PC-3 (cell line): ENCODE measurements at regions not wholly inside any gene's neighbourhood (a gene's known extent, or its start where the extent isn't known, plus 50 kb on each side); places are given as distances from the start of the nearest gene placed in this dataset.

Source experiments
- ATAC-seq: fragments of 200-7000 bp; cut with Tn5 transposase; 2 replicates; pipeline ENCODE4 v1.9.1; 2020; ENCODE audit warnings: mild to moderate bottlenecking, moderate library complexity
- BruUV-seq: library from RNA; stranded (reverse); fragments of 400-500 nt; replicated peaks from 2 replicates; lab custom pipeline; 2021; lab: Mats Ljungman, UMichigan
- CTCF ChIA-PET: fragments of 300-600 bp; sonication (Branson Sonifier 250); formaldehyde crosslinking; loops from one replicate; lab custom pipeline; 2022; ENCODE audit warnings: antibody characterized with exemption; lab: Charles Lee
- POLR2A ChIA-PET: fragments of 300-600 bp; sonication (Branson Sonifier 250); formaldehyde crosslinking; loops from one replicate; lab custom pipeline; 2022; ENCODE audit warnings: antibody characterized with exemption; ENCODE audit not compliant: unreplicated experiment; lab: Charles Lee
- DNase-seq: peaks from one replicate; pipeline ENCODE4 v3.0.0-alpha.2; 2015
- H2AFZ ChIP-seq: fragments of 300-600 bp; sonication (generic); 2 replicates; pipeline ENCODE4 v1.6.0; 2016; ENCODE audit warnings: antibody characterized with exemption, low read length
- H3F3A ChIP-seq: fragments of 300-600 bp; sonication (generic); one replicate; pipeline ENCODE4 v1.6.0; 2017; ENCODE audit warnings: antibody characterized with exemption, low read length, control low read depth, mild to moderate bottlenecking; ENCODE audit not compliant: unreplicated experiment
- H3K27ac ChIP-seq: fragments of 300-600 bp; sonication (generic); 2 replicates; pipeline ENCODE4 v1.5.1; 2016; ENCODE audit warnings: mild to moderate bottlenecking, low read length
- H3K27me3 ChIP-seq: fragments of 300-600 bp; sonication (generic); 2 replicates; pipeline ENCODE4 v1.6.1; 2016; ENCODE audit warnings: low read length, mixed read lengths
- H3K36me3 ChIP-seq: fragments of 300-600 bp; sonication (generic); 2 replicates; pipeline ENCODE4 v1.6.1; 2016; ENCODE audit warnings: low read depth, mixed run types, low read length, mixed read lengths
- H3K4me1 ChIP-seq: fragments of 300-600 bp; sonication (generic); 2 replicates; pipeline ENCODE4 v1.5.1; 2016; ENCODE audit warnings: low read length; ENCODE audit not compliant: insufficient read depth
- H3K4me2 ChIP-seq: fragments of 300-600 bp; sonication (generic); 2 replicates; pipeline ENCODE4 v1.6.0; 2016; ENCODE audit warnings: low read length
- H3K4me3 ChIP-seq: fragments of 300-600 bp; sonication (generic); 2 replicates; pipeline ENCODE4 v1.5.1; 2016; ENCODE audit warnings: mild to moderate bottlenecking, low read length, mixed read lengths
- H3K79me2 ChIP-seq: fragments of 300-600 bp; sonication (generic); 2 replicates; pipeline ENCODE4 v1.6.1; 2017; ENCODE audit warnings: low read length, mixed read lengths
- H3K9ac ChIP-seq: fragments of 300-600 bp; sonication (generic); 2 replicates; pipeline ENCODE4 v1.6.0; 2016; ENCODE audit warnings: mild to moderate bottlenecking, low read length
- H3K9me2 ChIP-seq: fragments of 300-600 bp; sonication (generic); replicated peaks from 2 replicates; pipeline ENCODE4 v1.6.1; 2016; ENCODE audit warnings: mixed run types, low read length, mixed read lengths
- H3K9me3 ChIP-seq: fragments of 300-600 bp; sonication (generic); 2 replicates; pipeline ENCODE4 v1.6.1; 2016; ENCODE audit warnings: low read length, mixed read lengths
- H4K20me1 ChIP-seq: fragments of 300-600 bp; sonication (generic); 2 replicates; pipeline ENCODE4 v1.6.1; 2016; ENCODE audit warnings: low read length, mixed read lengths
- EZH2 ChIP-seq: fragments of 300-600 bp; sonication (generic); IDR thresholded peaks from one replicate; pipeline ENCODE4 v1.6.1; 2017; ENCODE audit warnings: antibody characterized with exemption, mild to moderate bottlenecking, low read length; ENCODE audit not compliant: unreplicated experiment
- EZH2phosphoT487 ChIP-seq: fragments of 300-600 bp; sonication (generic); IDR thresholded peaks from 2 replicates; pipeline ENCODE4 v1.6.1; 2018; ENCODE audit warnings: mild to moderate bottlenecking, antibody characterized with exemption, low read length, borderline replicate concordance
- intact Hi-C: fragments of 100-400 bp; cut with micrococcal nuclease; formaldehyde crosslinking; loops from 2 replicates; pipeline ENCODE4 v1.9.0; 2023
- TF ChIP-seq, protein P1 (sequence below): fragments of 300-600 bp; sonication (generic); conservative IDR thresholded peaks from 2 replicates; pipeline ENCODE4 v1.5.1; 2017; ENCODE audit warnings: antibody characterized with exemption, low read depth, mild to moderate bottlenecking, low read length

- no TSS peak for BruUV-seq
- H3K9me3 ChIP-seq: no peaks in the 10 kb centered on the region
- no peak overlapping the region for H3K9ac ChIP-seq
Measured at GRCh38 chrX:35675151-35675550, 123.0 kb upstream of the MAGEB16 start.

DNA sequence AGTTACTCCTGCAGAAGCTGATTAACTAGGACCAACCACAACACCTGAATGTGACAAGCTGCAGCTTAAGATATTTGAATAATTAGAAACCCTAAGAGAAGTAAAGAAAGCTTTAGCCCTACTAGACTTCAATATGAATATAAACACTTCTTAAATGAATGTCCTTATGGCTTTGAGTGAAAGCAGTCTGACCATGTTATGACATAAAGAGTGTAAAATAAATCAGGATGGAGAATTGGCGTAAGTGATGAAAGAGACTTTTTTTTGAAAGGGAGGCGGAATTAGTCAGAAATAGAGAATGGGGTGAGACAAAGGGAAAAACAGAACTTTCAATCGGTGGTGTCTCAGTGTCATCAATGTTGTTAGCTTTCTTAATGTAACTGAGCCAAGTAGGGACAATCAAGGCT is 117.2 kb upstream of the MAGEB16 start:
- CTCF ChIA-PET: no interaction called here
- no peak overlapping the region for H3K27ac ChIP-seq
- TF ChIP-seq EZH2 (no peak), EZH2phosphoT487 (no peak)
- TF ChIP-seq, protein P1, sequence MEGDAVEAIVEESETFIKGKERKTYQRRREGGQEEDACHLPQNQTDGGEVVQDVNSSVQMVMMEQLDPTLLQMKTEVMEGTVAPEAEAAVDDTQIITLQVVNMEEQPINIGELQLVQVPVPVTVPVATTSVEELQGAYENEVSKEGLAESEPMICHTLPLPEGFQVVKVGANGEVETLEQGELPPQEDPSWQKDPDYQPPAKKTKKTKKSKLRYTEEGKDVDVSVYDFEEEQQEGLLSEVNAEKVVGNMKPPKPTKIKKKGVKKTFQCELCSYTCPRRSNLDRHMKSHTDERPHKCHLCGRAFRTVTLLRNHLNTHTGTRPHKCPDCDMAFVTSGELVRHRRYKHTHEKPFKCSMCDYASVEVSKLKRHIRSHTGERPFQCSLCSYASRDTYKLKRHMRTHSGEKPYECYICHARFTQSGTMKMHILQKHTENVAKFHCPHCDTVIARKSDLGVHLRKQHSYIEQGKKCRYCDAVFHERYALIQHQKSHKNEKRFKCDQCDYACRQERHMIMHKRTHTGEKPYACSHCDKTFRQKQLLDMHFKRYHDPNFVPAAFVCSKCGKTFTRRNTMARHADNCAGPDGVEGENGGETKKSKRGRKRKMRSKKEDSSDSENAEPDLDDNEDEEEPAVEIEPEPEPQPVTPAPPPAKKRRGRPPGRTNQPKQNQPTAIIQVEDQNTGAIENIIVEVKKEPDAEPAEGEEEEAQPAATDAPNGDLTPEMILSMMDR: no peak

More at GRCh38 chrX:35675151-35675550, 123.0 kb upstream of the MAGEB16 start:
- H3K9me2 ChIP-seq: no peaks in the 10 kb centered on the region
- POLR2A ChIA-PET: no interaction called here
- no peaks in the 10 kb centered on the region for H3K4me1 ChIP-seq
- H3F3A ChIP-seq: no peaks in the 10 kb centered on the region
- H3K27me3 ChIP-seq: no peaks in the 10 kb centered on the region
- no peak overlapping the region for H3K4me3 ChIP-seq
- CTCF ChIA-PET: no interaction called here
- ATAC-seq (no peak), DNase-seq (no peak)
- no peaks in the 10 kb centered on the region for H4K20me1 ChIP-seq
- intact Hi-C loops: no loop called here
- no peaks in the 10 kb centered on the region for H3K36me3 ChIP-seq
- H2AFZ ChIP-seq: no peak overlapping the region
- no peak overlapping the region for H3K27ac ChIP-seq
- H3K4me2 ChIP-seq: no peak overlapping the region
- TF ChIP-seq EZH2 (no peak), EZH2phosphoT487 (no peak)
- TF ChIP-seq, protein P1: no peak
- no peaks in the 10 kb centered on the region for H3K79me2 ChIP-seq

GRCh38 chrX:35682476-35682875 is 115.7 kb upstream of the MAGEB16 start:
- Histone ChIP-seq H3K27me3 (no peaks in the 10 kb centered on the region), H3K9ac (no peak overlapping the region), H3K4me3 (no peak overlapping the region), H4K20me1 (no peaks in the 10 kb centered on the region), H3F3A (no peaks in the 10 kb centered on the region), H3K36me3 (no peaks in the 10 kb centered on the region), H3K79me2 (no peaks in the 10 kb centered on the region), H3K27ac (no peak overlapping the region), H3K9me3 (no peaks in the 10 kb centered on the region), H3K9me2 (no peaks in the 10 kb centered on the region), H2AFZ (no peak overlapping the region), H3K4me2 (no peak overlapping the region), H3K4me1 (no peaks in the 10 kb centered on the region)
- TF ChIP-seq EZH2phosphoT487 (no peak), EZH2 (no peak)
- TF ChIP-seq, protein P1: no peak
- DNase-seq: no peak
- no peak for ATAC-seq
- ChIA-PET CTCF (no interaction called here), POLR2A (no interaction called here)
- BruUV-seq: no TSS peak
- intact Hi-C loops: no loop called here

More for the DNA sequence above, 117.2 kb upstream of the MAGEB16 start:
- Histone ChIP-seq H3K79me2 (no peaks in the 10 kb centered on the region), H3F3A (no peaks in the 10 kb centered on the region), H4K20me1 (no peaks in the 10 kb centered on the region), H3K36me3 (no peaks in the 10 kb centered on the region), H3K9me2 (no peaks in the 10 kb centered on the region), H3K9me3 (no peaks in the 10 kb centered on the region), H3K9ac (no peak overlapping the region), H3K27me3 (no peaks in the 10 kb centered on the region), H3K4me2 (no peak overlapping the region), H3K4me1 (no peaks in the 10 kb centered on the region), H2AFZ (no peak overlapping the region), H3K4me3 (no peak overlapping the region)
- intact Hi-C loops: no loop called here
- no peak for ATAC-seq
- no TSS peak for BruUV-seq
- POLR2A ChIA-PET: no interaction called here
- no peak for DNase-seq
